Cerebellar cortex (tissue), 1 donor: ENCODE measurements at regions not wholly inside any gene's neighbourhood (a gene's known extent, or its start where the extent isn't known, plus 50 kb on each side); places are given as distances from the start of the nearest gene placed in this dataset.

Experiments used
- DNase-seq: peaks from one replicate; pipeline ENCODE4 v3.0.0-alpha.2; 2015; ENCODE audit warnings: low spot score

- DNase-seq: no peak
These were observed 485.4 kb downstream of the KCNJ2 start for GRCh38 chr17:70654706-70655105.

GRCh38 chr17:70655176-70655958 is 486.0 kb downstream of the KCNJ2 start:
- no peak for DNase-seq

GRCh38 chr17:70658317-70658716 is 489.0 kb downstream of the KCNJ2 start:
- no peak for DNase-seq

GRCh38 chr17:70658840-70659239 is 489.5 kb downstream of the KCNJ2 start:
- DNase-seq: no peak

- DNase-seq: no peak
These were observed 492.2 kb downstream of the KCNJ2 start for GRCh38 chr17:70661342-70662222.

GRCh38 chr17:70668276-70668937 is 499.1 kb downstream of the KCNJ2 start:
- DNase-seq: no peak

GRCh38 chr17:70668938-70669778 is 499.8 kb downstream of the KCNJ2 start:
- DNase-seq: no peak

- no peak for DNase-seq
These were observed 504.7 kb downstream of the KCNJ2 start for GRCh38 chr17:70674061-70674460.

GRCh38 chr17:70675070-70675590 is 505.8 kb downstream of the KCNJ2 start:
- DNase-seq: no peak

GRCh38 chr17:70677783-70678647 is 508.7 kb downstream of the KCNJ2 start:
- no peak for DNase-seq

- DNase-seq: no peak
These were observed 509.6 kb downstream of the KCNJ2 start for GRCh38 chr17:70678889-70679288.

GRCh38 chr17:70683936-70684335 is 514.6 kb downstream of the KCNJ2 start:
- DNase-seq: no peak

- DNase-seq: no peak
These were observed 518.1 kb downstream of the KCNJ2 start for GRCh38 chr17:70687421-70687820.

GRCh38 chr17:70691150-70691549 is 521.8 kb downstream of the KCNJ2 start:
- no peak for DNase-seq

- no peak for DNase-seq
These were observed 530.1 kb downstream of the KCNJ2 start for GRCh38 chr17:70699408-70699807.

GRCh38 chr17:70702683-70703255 is 533.4 kb downstream of the KCNJ2 start:
- DNase-seq: no peak

- DNase-seq: no peak
These were observed 540.3 kb downstream of the KCNJ2 start for GRCh38 chr17:70709596-70709995.

GRCh38 chr17:70713694-70714093 is 544.4 kb downstream of the KCNJ2 start:
- DNase-seq: no peak

GRCh38 chr17:70716551-70716950 is 547.2 kb downstream of the KCNJ2 start:
- no peak for DNase-seq

GRCh38 chr17:70717042-70717441 is 547.7 kb downstream of the KCNJ2 start:
- DNase-seq: no peak
